Activated CD4-positive, alpha-beta T cell treated with anti-CD3 and anti-CD28 coated beads for 24 hours (primary cell): ENCODE measurements at regions not wholly inside any gene's neighbourhood (a gene's known extent, or its start where the extent isn't known, plus 50 kb on each side); places are given as distances from the start of the nearest gene placed in this dataset.

ENCODE experiments used
- DNase-seq, 2 donors: peaks; one replicate each; pipeline ENCODE4 v3.0.0-alpha.2; 2020; ENCODE audit warnings: low read depth in 2 of 2

GRCh38 chr2:120898496-120898895 lies 162.8 kb downstream of the GLI2 start:
- no peak for DNase-seq

- no peak for DNase-seq
These were observed 163.5 kb downstream of the GLI2 start for GRCh38 chr2:120898961-120899750.

GRCh38 chr2:120899771-120900170 lies 164.1 kb downstream of the GLI2 start:
- DNase-seq = no peak

GRCh38 chr2:120901201-120901600 lies 165.5 kb downstream of the GLI2 start:
- no peak for DNase-seq

GRCh38 chr2:120902592-120902991 lies 166.9 kb downstream of the GLI2 start:
- no peak for DNase-seq

GRCh38 chr2:120904379-120904778 lies 168.7 kb downstream of the GLI2 start:
- no peak for DNase-seq

GRCh38 chr2:120904830-120905234 lies 169.2 kb downstream of the GLI2 start:
- DNase-seq = no peak

GRCh38 chr2:120905298-120905697 lies 169.6 kb downstream of the GLI2 start:
- no peak for DNase-seq

- no peak for DNase-seq
These were observed 170.3 kb downstream of the GLI2 start for GRCh38 chr2:120905824-120906571.

- no peak for DNase-seq
These were observed 171.2 kb downstream of the GLI2 start for GRCh38 chr2:120906914-120907313.

- DNase-seq = no peak
These were observed 172.2 kb downstream of the GLI2 start for GRCh38 chr2:120907822-120908221.

GRCh38 chr2:120908314-120908975 lies 172.8 kb downstream of the GLI2 start:
- no peak for DNase-seq

GRCh38 chr2:120909102-120909501 lies 173.4 kb downstream of the GLI2 start:
- no peak for DNase-seq

GRCh38 chr2:120910164-120910563 lies 174.5 kb downstream of the GLI2 start:
- DNase-seq = no peak

- no peak for DNase-seq
These were observed 175.6 kb downstream of the GLI2 start for GRCh38 chr2:120910956-120911951.

GRCh38 chr2:120912101-120912985 lies 176.7 kb downstream of the GLI2 start:
- DNase-seq = no peak

- DNase-seq = no peak
These were observed 178.5 kb downstream of the GLI2 start for GRCh38 chr2:120913972-120914838.

GRCh38 chr2:120914839-120915521 lies 179.3 kb downstream of the GLI2 start:
- DNase-seq = no peak

GRCh38 chr2:120915670-120916069 lies 180.0 kb downstream of the GLI2 start:
- no peak for DNase-seq
